ENCODE measurements at regions not wholly inside any gene's neighbourhood (a gene's known extent, or its start where the extent isn't known, plus 50 kb on each side); places are given as distances from the start of the nearest gene placed in this dataset.
"Not testable (repeated sequence)": the region's sequence is repeated elsewhere in the genome, so short reads cannot be mapped to it uniquely, and the experiment has no call there.

DNA sequence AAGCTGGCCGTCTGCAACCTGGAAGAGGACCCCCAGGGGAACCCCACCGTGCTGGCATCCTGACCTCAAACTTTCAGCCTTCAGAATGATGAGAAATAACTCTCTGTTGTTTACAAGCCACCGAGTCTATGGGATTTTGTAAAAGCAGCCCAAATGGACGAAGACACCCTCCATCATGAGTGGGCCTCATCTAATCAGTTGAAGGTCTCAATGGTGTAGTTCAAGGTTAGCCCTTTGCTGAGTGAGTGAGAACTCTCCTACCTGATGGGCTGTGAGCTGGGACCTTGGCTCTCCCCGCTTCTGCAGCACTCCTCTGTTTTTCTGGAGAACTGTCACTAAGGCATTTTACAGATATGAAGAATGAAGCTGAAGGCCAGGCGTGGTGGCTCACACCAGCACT, 325.9 kb upstream of the TNRC6C start:
- no peaks in the 10 kb centered on the region for H3K27me3 ChIP-seq (replicated peaks; ENCODE audit: control insufficient read depth, insufficient read depth, low read length, poor library complexity, severe bottlenecking)
- H3K4me1 ChIP-seq (ENCODE audit: control insufficient read depth, insufficient read depth, low read length, poor library complexity, severe bottlenecking), result no peaks in the 10 kb centered on the region
- no peak overlapping the region for H3K4me3 ChIP-seq (ENCODE audit: insufficient read depth, low read depth, low read length, poor library complexity, severe bottlenecking)
- no peak for DNase-seq
- H3K36me3 ChIP-seq (ENCODE audit: control insufficient read depth, insufficient read depth, low read length), result no peaks in the 10 kb centered on the region
- H3K9me3 ChIP-seq (ENCODE audit: control insufficient read depth, low read length), result no peaks in the 10 kb centered on the region
- H3K27ac ChIP-seq (ENCODE audit: insufficient read depth, low read length, poor library complexity, severe bottlenecking), result no peak overlapping the region

- no peaks in the 10 kb centered on the region for H3K27me3 ChIP-seq (replicated peaks; ENCODE audit: control insufficient read depth, insufficient read depth, low read length, poor library complexity, severe bottlenecking)
- no peaks in the 10 kb centered on the region for H3K9me3 ChIP-seq (ENCODE audit: control insufficient read depth, low read length)
- H3K4me1 ChIP-seq (ENCODE audit: control insufficient read depth, insufficient read depth, low read length, poor library complexity, severe bottlenecking), result no peaks in the 10 kb centered on the region
- H3K36me3 ChIP-seq (ENCODE audit: control insufficient read depth, insufficient read depth, low read length), result no peaks in the 10 kb centered on the region
- DNase-seq, result no peak
- H3K27ac ChIP-seq (ENCODE audit: insufficient read depth, low read length, poor library complexity, severe bottlenecking), result no peak overlapping the region
- no peak overlapping the region for H3K4me3 ChIP-seq (ENCODE audit: insufficient read depth, low read depth, low read length, poor library complexity, severe bottlenecking)
Observed at GRCh38 chr17:77634710-77635109, 323.8 kb upstream of the TNRC6C start.

DNA sequence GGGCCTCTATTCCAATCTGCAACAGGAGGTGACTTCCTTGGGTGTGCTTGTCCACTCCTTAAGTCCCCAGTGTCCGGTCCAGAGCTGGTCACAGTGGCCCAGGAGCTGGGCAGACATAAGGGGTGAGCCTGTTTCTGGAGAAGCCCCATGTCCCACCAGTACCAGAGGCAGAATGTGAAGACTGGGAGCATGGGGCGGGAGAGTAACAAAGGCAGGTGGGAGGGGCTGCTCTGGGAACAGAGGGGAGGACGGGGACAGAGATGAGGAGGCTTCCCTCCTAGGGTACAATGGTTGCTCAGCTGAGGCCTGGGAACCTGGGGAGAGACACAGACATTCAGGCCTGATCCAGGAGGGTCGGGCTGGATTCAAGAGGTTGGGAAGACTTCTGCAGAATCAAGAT, 323.3 kb upstream of the TNRC6C start:
- H3K27me3 ChIP-seq (replicated peaks; ENCODE audit: control insufficient read depth, insufficient read depth, low read length, poor library complexity, severe bottlenecking), result no peaks in the 10 kb centered on the region
- no peaks in the 10 kb centered on the region for H3K4me1 ChIP-seq (ENCODE audit: control insufficient read depth, insufficient read depth, low read length, poor library complexity, severe bottlenecking)
- no peak for DNase-seq
- no peak overlapping the region for H3K4me3 ChIP-seq (ENCODE audit: insufficient read depth, low read depth, low read length, poor library complexity, severe bottlenecking)
- H3K9me3 ChIP-seq (ENCODE audit: control insufficient read depth, low read length), result no peaks in the 10 kb centered on the region
- no peak overlapping the region for H3K27ac ChIP-seq (ENCODE audit: insufficient read depth, low read length, poor library complexity, severe bottlenecking)
- H3K36me3 ChIP-seq (ENCODE audit: control insufficient read depth, insufficient read depth, low read length), result no peaks in the 10 kb centered on the region

GRCh38 chr17:77635785-77636184, 322.7 kb upstream of the TNRC6C start:
- H3K36me3 ChIP-seq (ENCODE audit: control insufficient read depth, insufficient read depth, low read length); DNase-seq; H3K4me1 ChIP-seq (ENCODE audit: control insufficient read depth, insufficient read depth, low read length, poor library complexity, severe bottlenecking); H3K4me3 ChIP-seq (ENCODE audit: insufficient read depth, low read depth, low read length, poor library complexity, severe bottlenecking); H3K9me3 ChIP-seq (ENCODE audit: control insufficient read depth, low read length); H3K27me3 ChIP-seq (replicated peaks; ENCODE audit: control insufficient read depth, insufficient read depth, low read length, poor library complexity, severe bottlenecking); H3K27ac ChIP-seq (ENCODE audit: insufficient read depth, low read length, poor library complexity, severe bottlenecking): not testable (repeated sequence)

GRCh38 chr17:77636835-77637817, 321.4 kb upstream of the TNRC6C start:
- Histone ChIP-seq H3K4me3 (ENCODE audit: insufficient read depth, low read depth, low read length, poor library complexity, severe bottlenecking) (no peak overlapping the region), H3K27me3 (replicated peaks; ENCODE audit: control insufficient read depth, insufficient read depth, low read length, poor library complexity, severe bottlenecking) (no peaks in the 10 kb centered on the region), H3K4me1 (ENCODE audit: control insufficient read depth, insufficient read depth, low read length, poor library complexity, severe bottlenecking) (no peaks in the 10 kb centered on the region), H3K36me3 (ENCODE audit: control insufficient read depth, insufficient read depth, low read length) (no peaks in the 10 kb centered on the region), H3K27ac (ENCODE audit: insufficient read depth, low read length, poor library complexity, severe bottlenecking) (no peak overlapping the region), H3K9me3 (ENCODE audit: control insufficient read depth, low read length) (no peaks in the 10 kb centered on the region)
- DNase-seq, result no peak

DNA sequence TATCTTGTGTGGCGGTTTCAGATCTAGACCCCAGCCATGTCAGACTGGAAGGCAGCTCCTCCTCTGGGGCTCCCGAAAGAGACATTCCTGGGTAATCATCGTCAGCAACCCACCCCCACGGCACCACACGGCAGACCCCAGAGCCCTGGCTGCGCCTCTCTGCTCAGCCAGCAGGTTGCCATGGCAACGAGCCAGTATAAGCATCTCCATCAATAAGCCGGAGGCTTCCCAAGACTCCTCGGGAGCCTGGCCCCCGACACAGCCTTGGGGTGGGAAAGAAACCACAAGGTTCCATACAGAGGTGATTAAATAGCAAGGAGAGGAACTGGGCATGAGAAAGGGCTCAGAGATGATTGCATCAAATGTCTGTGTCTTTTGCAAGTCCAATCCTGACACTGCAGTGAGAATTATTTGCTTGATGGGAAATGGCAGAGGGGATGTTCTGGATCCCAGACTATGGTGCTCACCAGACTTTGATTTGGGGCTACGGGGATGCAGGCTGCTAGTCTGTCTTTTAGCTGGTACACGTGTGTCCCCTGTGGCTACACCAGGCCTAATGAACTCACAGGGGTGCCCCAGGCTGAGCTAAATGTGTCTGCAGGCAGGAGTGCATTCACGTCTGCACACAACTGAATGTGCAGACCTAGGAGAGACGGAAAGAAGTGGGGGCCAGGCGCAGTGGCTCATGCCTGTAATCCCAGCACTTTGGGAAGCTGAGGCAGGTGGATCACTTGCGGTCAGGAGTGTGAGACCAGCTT, 320.5 kb upstream of the TNRC6C start:
- no peak for DNase-seq
- Histone ChIP-seq H3K36me3 (ENCODE audit: control insufficient read depth, insufficient read depth, low read length) (no peaks in the 10 kb centered on the region), H3K27me3 (replicated peaks; ENCODE audit: control insufficient read depth, insufficient read depth, low read length, poor library complexity, severe bottlenecking) (no peaks in the 10 kb centered on the region), H3K4me3 (ENCODE audit: insufficient read depth, low read depth, low read length, poor library complexity, severe bottlenecking) (no peak overlapping the region), H3K9me3 (ENCODE audit: control insufficient read depth, low read length) (no peaks in the 10 kb centered on the region), H3K4me1 (ENCODE audit: control insufficient read depth, insufficient read depth, low read length, poor library complexity, severe bottlenecking) (no peaks in the 10 kb centered on the region), H3K27ac (ENCODE audit: insufficient read depth, low read length, poor library complexity, severe bottlenecking) (no peak overlapping the region)

GRCh38 chr17:77640252-77640651, 318.3 kb upstream of the TNRC6C start:
- H3K27me3 ChIP-seq (replicated peaks; ENCODE audit: control insufficient read depth, insufficient read depth, low read length, poor library complexity, severe bottlenecking), result no peaks in the 10 kb centered on the region
- H3K27ac ChIP-seq (ENCODE audit: insufficient read depth, low read length, poor library complexity, severe bottlenecking), result no peak overlapping the region
- no peaks in the 10 kb centered on the region for H3K36me3 ChIP-seq (ENCODE audit: control insufficient read depth, insufficient read depth, low read length)
- no peak overlapping the region for H3K4me3 ChIP-seq (ENCODE audit: insufficient read depth, low read depth, low read length, poor library complexity, severe bottlenecking)
- no peaks in the 10 kb centered on the region for H3K9me3 ChIP-seq (ENCODE audit: control insufficient read depth, low read length)
- no peak for DNase-seq
- H3K4me1 ChIP-seq (ENCODE audit: control insufficient read depth, insufficient read depth, low read length, poor library complexity, severe bottlenecking), result peaks cover 8% of the 10 kb centered on the region

- H3K4me3 ChIP-seq (ENCODE audit: insufficient read depth, low read depth, low read length, poor library complexity, severe bottlenecking), result no peak overlapping the region
- H3K27ac ChIP-seq (ENCODE audit: insufficient read depth, low read length, poor library complexity, severe bottlenecking), result no peak overlapping the region
- no peaks in the 10 kb centered on the region for H3K36me3 ChIP-seq (ENCODE audit: control insufficient read depth, insufficient read depth, low read length)
- no peak for DNase-seq
- no peaks in the 10 kb centered on the region for H3K27me3 ChIP-seq (replicated peaks; ENCODE audit: control insufficient read depth, insufficient read depth, low read length, poor library complexity, severe bottlenecking)
- no peaks in the 10 kb centered on the region for H3K9me3 ChIP-seq (ENCODE audit: control insufficient read depth, low read length)
- H3K4me1 ChIP-seq (ENCODE audit: control insufficient read depth, insufficient read depth, low read length, poor library complexity, severe bottlenecking), result peaks cover 16% of the 10 kb centered on the region
Observed at GRCh38 chr17:77640916-77641605, 317.4 kb upstream of the TNRC6C start.

DNA sequence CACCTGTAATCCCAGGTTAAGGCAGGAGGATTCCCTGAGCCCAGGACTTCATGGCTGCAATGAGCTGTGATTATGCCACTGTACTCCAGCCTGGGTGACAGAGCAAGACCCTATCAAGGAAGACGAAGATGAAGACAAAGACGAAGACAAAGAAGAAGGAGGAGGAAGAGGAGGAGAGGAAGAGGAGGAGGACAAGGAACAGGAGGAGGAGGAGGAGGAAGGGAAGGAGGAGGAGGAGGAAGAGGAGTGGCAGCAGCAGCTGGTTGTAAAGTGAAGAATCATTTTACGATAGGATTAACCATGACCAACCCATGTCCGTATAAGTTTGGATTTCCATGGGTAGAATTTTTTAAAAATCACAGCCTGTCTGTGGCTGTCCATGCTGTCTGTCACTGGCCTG, 316.8 kb upstream of the TNRC6C start:
- no peaks in the 10 kb centered on the region for H3K27me3 ChIP-seq (replicated peaks; ENCODE audit: control insufficient read depth, insufficient read depth, low read length, poor library complexity, severe bottlenecking)
- no peaks in the 10 kb centered on the region for H3K36me3 ChIP-seq (ENCODE audit: control insufficient read depth, insufficient read depth, low read length)
- no peak overlapping the region for H3K27ac ChIP-seq (ENCODE audit: insufficient read depth, low read length, poor library complexity, severe bottlenecking)
- peaks cover 18% of the 10 kb centered on the region for H3K4me1 ChIP-seq (ENCODE audit: control insufficient read depth, insufficient read depth, low read length, poor library complexity, severe bottlenecking)
- no peaks in the 10 kb centered on the region for H3K9me3 ChIP-seq (ENCODE audit: control insufficient read depth, low read length)
- no peak for DNase-seq
- H3K4me3 ChIP-seq (ENCODE audit: insufficient read depth, low read depth, low read length, poor library complexity, severe bottlenecking), result no peak overlapping the region

Measured in effector memory CD4-positive, alpha-beta T cell (primary cell).